GM23338 (cell line): ENCODE measurements at regions not wholly inside any gene's neighbourhood (a gene's known extent, or its start where the extent isn't known, plus 50 kb on each side); places are given as distances from the start of the nearest gene placed in this dataset.

Experiments
- EZH2phosphoT487 ChIP-seq: fragments of 200-600 bp; sonication (generic); IDR thresholded peaks from one replicate; pipeline ENCODE4 v1.8.1; 2018; ENCODE audit warnings: antibody characterized with exemption; ENCODE audit not compliant: unreplicated experiment
- TF ChIP-seq, protein P1 (sequence below), 2 experiments: fragments of 200-600 bp in 1 of 2; sonication (generic) in 1 of 2; conservative IDR thresholded peaks; 2 replicates each; pipeline versions ENCODE4 v1.5.1 to v1.6.1; 2016 to 2017; ENCODE audit warnings: antibody characterized with exemption in 2 of 2, low read depth in 2 of 2, mild to moderate bottlenecking in 2 of 2, moderate library complexity in 1 of 2

DNA sequence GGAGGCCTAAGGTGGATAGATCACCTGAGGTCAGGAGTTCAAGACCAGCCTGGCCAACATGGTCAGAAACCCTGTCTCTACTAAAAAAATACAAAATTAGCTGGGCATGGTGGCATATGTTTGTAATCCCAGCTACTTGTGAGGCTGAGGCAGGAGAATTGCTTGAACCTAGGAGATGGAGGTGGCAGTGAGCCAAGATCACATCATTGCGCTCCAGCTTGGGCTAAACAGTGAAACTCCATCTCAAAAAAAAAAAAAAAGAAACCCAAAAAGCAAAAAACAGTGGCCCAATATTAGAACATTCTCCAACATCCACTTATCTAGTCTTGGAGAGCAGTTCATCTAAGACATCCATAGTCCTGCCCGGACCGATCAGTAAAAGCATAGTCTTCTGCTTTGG, 260.4 kb downstream of the MREG start:
- TF ChIP-seq, protein P1, sequence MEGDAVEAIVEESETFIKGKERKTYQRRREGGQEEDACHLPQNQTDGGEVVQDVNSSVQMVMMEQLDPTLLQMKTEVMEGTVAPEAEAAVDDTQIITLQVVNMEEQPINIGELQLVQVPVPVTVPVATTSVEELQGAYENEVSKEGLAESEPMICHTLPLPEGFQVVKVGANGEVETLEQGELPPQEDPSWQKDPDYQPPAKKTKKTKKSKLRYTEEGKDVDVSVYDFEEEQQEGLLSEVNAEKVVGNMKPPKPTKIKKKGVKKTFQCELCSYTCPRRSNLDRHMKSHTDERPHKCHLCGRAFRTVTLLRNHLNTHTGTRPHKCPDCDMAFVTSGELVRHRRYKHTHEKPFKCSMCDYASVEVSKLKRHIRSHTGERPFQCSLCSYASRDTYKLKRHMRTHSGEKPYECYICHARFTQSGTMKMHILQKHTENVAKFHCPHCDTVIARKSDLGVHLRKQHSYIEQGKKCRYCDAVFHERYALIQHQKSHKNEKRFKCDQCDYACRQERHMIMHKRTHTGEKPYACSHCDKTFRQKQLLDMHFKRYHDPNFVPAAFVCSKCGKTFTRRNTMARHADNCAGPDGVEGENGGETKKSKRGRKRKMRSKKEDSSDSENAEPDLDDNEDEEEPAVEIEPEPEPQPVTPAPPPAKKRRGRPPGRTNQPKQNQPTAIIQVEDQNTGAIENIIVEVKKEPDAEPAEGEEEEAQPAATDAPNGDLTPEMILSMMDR (conservative IDR thresholded peaks at IDR 0.05; ENCODE audit: low read depth in 2 of 2): no peak
- no peak for TF ChIP-seq EZH2phosphoT487
